Right lung (tissue), 2 donors: ENCODE measurements at regions not wholly inside any gene's neighbourhood (a gene's known extent, or its start where the extent isn't known, plus 50 kb on each side); places are given as distances from the start of the nearest gene placed in this dataset.
A peak's percentile ranks its signal among the peaks of the same experiment; 100 is the strongest.
"Not testable (repeated sequence)": the region's sequence is repeated elsewhere in the genome, so short reads cannot be mapped to it uniquely, and the experiment has no call there.

Experiments
- DNase-seq, 2 donors: peaks; one replicate each; pipeline ENCODE4 v3.0.0-alpha.2; 2013

- peak in 1 of 2 donors; percentile 61 for DNase-seq
Observed at GRCh38 chr16:66247516-66248481, 118.7 kb upstream of the CDH5 start.

- DNase-seq, result no peak
Observed at GRCh38 chr16:66245868-66246267, 120.6 kb upstream of the CDH5 start.

- no peak for DNase-seq
Observed at GRCh38 chr16:66245072-66245471, 121.4 kb upstream of the CDH5 start.

GRCh38 chr16:66242672-66243071 lies 123.8 kb upstream of the CDH5 start:
- no peak for DNase-seq

- DNase-seq, result not testable (repeated sequence)
Observed at GRCh38 chr16:66242206-66242605, 124.3 kb upstream of the CDH5 start.

- DNase-seq, result no peak
Observed at GRCh38 chr16:66240631-66241395, 125.7 kb upstream of the CDH5 start.

GRCh38 chr16:66240088-66240487 lies 126.4 kb upstream of the CDH5 start:
- DNase-seq, result no peak

GRCh38 chr16:66238696-66239095 lies 127.8 kb upstream of the CDH5 start:
- DNase-seq, result no peak

GRCh38 chr16:66236301-66236700 lies 130.2 kb upstream of the CDH5 start:
- DNase-seq, result no peak

GRCh38 chr16:66231452-66232160 lies 134.9 kb upstream of the CDH5 start:
- no peak for DNase-seq

GRCh38 chr16:66229651-66230050 lies 136.8 kb upstream of the CDH5 start:
- no peak for DNase-seq

- DNase-seq, result peak; percentile 60 to 71
Observed at GRCh38 chr16:66228792-66229191, 137.7 kb upstream of the CDH5 start.

- no peak for DNase-seq
Observed at GRCh38 chr16:66227766-66228530, 138.5 kb upstream of the CDH5 start.

- no peak for DNase-seq
Observed at GRCh38 chr16:66226762-66227161, 139.7 kb upstream of the CDH5 start.

- no peak for DNase-seq
Observed at GRCh38 chr16:66225696-66226095, 140.8 kb upstream of the CDH5 start.

- DNase-seq, result no peak
Observed at GRCh38 chr16:66224626-66225025, 141.9 kb upstream of the CDH5 start.

- no peak for DNase-seq
Observed at GRCh38 chr16:66224186-66224585, 142.3 kb upstream of the CDH5 start.

GRCh38 chr16:66223176-66223780 lies 143.2 kb upstream of the CDH5 start:
- DNase-seq, result no peak

GRCh38 chr16:66222756-66223155 lies 143.7 kb upstream of the CDH5 start:
- no peak for DNase-seq

GRCh38 chr16:66220702-66221101 lies 145.8 kb upstream of the CDH5 start:
- DNase-seq, result no peak

GRCh38 chr16:66219491-66219890 lies 147.0 kb upstream of the CDH5 start:
- no peak for DNase-seq
